HG02610 (cell line): ENCODE measurements at regions not wholly inside any gene's neighbourhood (a gene's known extent, or its start where the extent isn't known, plus 50 kb on each side); places are given as distances from the start of the nearest gene placed in this dataset.

Source experiments
- ATAC-seq: cut with Tn5 transposase; IDR thresholded peaks from one replicate; pipeline ENCODE4 v1.9.1; 2021; ENCODE audit warnings: mild to moderate bottlenecking, moderate library complexity; ENCODE audit not compliant: unreplicated experiment

- ATAC-seq, result no peak
Measured at GRCh38 chr6:9627916-9628315, 787.0 kb downstream of the TFAP2A start.

- ATAC-seq, result no peak
Measured at GRCh38 chr6:9623985-9624384, 790.9 kb downstream of the TFAP2A start.

GRCh38 chr6:9623228-9623832 is 791.5 kb downstream of the TFAP2A start:
- no peak for ATAC-seq

- ATAC-seq, result no peak
Measured at GRCh38 chr6:9621276-9621675, 793.6 kb downstream of the TFAP2A start.

GRCh38 chr6:9620687-9621086 is 794.2 kb downstream of the TFAP2A start:
- ATAC-seq, result no peak

- ATAC-seq, result no peak
Measured at GRCh38 chr6:9620263-9620662, 794.6 kb downstream of the TFAP2A start.

- no peak for ATAC-seq
Measured at GRCh38 chr6:9614778-9615177, 800.1 kb downstream of the TFAP2A start.

GRCh38 chr6:9612489-9612888 is 802.4 kb downstream of the TFAP2A start:
- no peak for ATAC-seq

- no peak for ATAC-seq
Measured at GRCh38 chr6:9610620-9611415, 804.1 kb downstream of the TFAP2A start.

GRCh38 chr6:9606435-9607134 is 808.3 kb downstream of the TFAP2A start:
- ATAC-seq, result no peak

- ATAC-seq, result no peak
Measured at GRCh38 chr6:9594746-9595145, 820.1 kb downstream of the TFAP2A start.

- no peak for ATAC-seq
Measured at GRCh38 chr6:9593554-9593953, 821.3 kb downstream of the TFAP2A start.

- no peak for ATAC-seq
Measured at GRCh38 chr6:9583753-9584352, 831.0 kb downstream of the TFAP2A start.

GRCh38 chr6:9581155-9581554 is 833.7 kb downstream of the TFAP2A start:
- ATAC-seq, result no peak

- no peak for ATAC-seq
Measured at GRCh38 chr6:9576521-9576920, 838.4 kb downstream of the TFAP2A start.

- no peak for ATAC-seq
Measured at GRCh38 chr6:9566096-9566495, 848.8 kb downstream of the TFAP2A start.

- no peak for ATAC-seq
Measured at GRCh38 chr6:9564021-9564420, 850.9 kb downstream of the TFAP2A start.

GRCh38 chr6:9563568-9563967 is 851.3 kb downstream of the TFAP2A start:
- no peak for ATAC-seq

- no peak for ATAC-seq
Measured at GRCh38 chr6:9554806-9555205, 860.1 kb downstream of the TFAP2A start.

- ATAC-seq, result no peak
Measured at GRCh38 chr6:9554323-9554722, 860.6 kb downstream of the TFAP2A start.

- no peak for ATAC-seq
Measured at GRCh38 chr6:9553002-9553401, 861.9 kb downstream of the TFAP2A start.

- ATAC-seq, result no peak
Measured at GRCh38 chr6:9543649-9544048, 871.2 kb downstream of the TFAP2A start.
